COR-L47 (cell line): ENCODE measurements at regions not wholly inside any gene's neighbourhood (a gene's known extent, or its start where the extent isn't known, plus 50 kb on each side); places are given as distances from the start of the nearest gene placed in this dataset.
"Not testable (repeated sequence)": the region's sequence is repeated elsewhere in the genome, so short reads cannot be mapped to it uniquely, and the experiment has no call there.

Experiments
- DNase-seq: peaks from one replicate; lab custom pipeline; 2025; lab: John Stamatoyannopoulos, UW

DNA sequence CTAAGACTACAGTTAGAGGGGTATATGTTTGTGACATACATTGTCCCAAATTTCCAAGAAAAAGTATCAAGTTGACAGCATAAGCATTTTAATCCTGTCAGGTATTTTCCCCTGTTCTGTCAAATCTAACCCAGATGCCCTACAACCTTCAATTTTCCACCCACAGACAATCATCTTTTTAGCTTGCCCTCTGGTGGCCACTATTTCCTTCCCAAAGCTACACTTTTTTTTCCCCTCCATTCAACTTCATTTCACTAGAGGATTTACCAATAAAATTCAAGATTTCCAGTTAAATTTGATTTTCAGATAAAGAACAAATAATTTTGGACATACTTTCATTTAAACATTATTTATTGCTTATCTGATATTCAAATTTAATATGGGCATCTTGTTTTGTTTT, 286.6 kb downstream of the TENT5A start:
- peak; percentile 5 for DNase-seq

DNA sequence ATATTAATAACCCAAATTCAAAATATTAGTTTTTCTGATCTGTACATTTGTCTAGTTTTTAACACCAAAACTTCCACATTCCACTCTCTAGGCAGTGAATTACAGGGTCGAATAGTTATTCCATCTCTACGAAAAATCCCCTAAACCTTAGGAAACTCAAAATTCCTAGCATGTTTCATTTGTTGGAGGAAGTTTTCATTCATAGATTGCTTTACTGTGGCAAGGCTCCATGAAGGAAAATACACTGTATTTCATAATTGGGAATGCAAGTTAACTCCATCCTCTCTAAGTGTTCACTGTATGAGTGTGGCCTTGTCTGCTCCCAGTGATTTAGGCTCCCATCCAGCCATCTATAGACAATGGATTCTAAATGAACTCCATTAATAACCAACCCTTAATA, 296.1 kb downstream of the TENT5A start:
- DNase-seq, result no peak

DNA sequence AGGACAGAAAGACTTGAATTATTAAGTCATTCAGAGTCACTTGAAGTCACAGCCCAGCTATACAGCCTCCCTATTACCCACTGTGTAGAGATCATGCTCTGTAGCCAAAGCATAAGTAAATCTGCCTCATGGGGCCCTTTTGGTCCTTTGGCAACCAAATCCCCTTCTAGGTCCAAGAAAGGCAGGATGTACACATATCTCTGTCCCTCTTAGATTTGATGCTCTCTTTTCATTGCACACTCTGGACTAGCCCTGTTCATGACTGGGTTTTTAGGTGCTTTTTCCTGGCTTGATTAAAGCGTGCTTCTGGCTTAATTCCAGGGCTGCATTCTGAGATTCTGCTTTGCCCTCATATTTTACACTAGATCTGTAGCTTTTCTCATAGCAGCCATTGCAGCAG, 296.8 kb downstream of the TENT5A start:
- no peak for DNase-seq

DNA sequence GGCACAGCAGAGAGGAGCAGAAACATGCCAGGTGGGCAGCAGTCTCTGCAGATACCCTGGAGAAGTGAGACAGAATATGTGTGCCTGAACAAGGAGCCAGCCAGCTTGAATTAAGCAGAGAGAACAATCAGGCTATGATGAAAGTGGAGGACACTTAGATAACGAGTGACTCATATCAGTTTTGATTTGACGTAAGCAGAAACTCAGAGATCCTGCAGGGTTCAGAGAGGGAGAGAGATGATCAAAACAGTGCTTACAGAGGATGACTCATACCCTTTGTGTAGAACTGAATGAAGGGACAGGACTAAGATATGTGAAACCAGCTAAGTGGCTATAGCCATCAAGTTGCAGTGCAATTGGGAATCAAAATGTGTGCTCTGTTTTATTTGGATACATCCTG, 300.7 kb downstream of the TENT5A start:
- DNase-seq, result no peak

DNA sequence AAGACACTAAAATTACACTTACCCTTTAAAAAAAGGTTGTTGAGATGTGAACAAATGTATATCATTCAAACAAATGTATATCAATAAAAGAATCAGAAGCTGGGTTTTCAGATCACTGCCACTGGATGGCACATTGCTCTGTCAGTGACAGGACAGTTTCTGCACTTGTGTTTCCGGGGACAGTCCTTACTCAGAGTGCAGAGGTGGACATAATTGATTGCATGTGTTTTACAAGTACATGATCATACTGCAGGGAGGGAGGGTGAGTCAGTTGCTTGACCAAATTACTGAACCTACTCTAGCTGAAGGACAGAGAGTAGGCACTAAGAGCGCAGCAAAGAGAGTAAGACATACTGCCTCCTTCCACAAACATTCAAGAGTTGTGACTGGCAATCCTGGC, 302.3 kb downstream of the TENT5A start:
- DNase-seq, result no peak

DNA sequence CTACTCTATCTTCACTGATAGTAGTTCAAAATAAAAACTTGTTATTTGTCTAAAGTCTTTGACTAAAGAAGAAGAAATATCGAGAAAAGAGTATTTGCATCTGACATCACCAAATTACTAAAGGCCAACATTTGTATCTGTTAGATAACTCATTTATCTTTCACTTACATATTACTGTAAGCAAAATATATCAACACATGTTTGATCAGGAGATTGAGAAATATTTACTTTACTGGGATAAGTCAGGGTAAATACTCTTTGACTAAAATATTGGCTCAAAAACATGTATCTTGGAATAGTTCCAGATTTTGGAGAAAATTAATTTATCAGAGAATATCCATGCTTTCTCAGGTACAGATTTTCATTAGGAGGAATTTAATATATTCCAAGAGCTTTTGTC, 306.0 kb downstream of the TENT5A start:
- no peak for DNase-seq

DNA sequence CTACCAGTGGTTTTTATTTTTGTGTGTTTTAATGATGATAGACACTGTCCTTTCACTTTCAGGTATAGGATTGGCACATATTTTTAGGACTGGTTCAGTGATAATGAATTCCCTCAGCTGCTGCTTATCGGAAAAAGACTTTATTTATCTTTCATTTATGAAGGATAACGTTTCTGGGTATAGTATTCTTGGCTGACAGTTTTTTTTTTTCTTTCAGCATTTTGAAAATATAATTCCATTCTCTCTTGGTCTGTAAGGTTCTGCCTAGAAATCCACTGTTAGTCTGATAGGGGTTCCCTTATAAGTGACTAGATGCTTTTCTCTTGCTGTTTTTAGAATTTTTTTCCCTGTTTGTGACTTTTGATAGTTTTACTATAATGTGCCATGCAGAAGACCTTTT, 313.1 kb downstream of the TENT5A start:
- DNase-seq, result no peak

DNA sequence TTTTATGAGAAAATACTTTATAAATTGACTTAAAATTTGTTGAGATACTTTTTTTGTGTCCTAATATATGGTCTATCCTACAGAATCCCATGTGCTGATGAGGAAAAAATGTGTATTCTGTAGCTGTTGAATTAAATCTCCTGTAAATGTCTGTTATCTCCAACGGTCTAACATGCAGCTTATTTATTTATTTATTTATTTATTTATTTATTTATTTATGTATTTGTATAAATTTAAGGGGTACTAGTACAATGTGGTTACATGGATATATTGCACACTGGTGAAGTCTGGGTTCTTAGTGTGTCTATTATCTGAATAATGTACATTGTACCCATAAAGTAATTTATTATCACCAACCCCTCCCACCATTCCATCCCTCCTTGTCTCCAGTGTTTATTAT, 315.5 kb downstream of the TENT5A start:
- DNase-seq, result no peak

DNA sequence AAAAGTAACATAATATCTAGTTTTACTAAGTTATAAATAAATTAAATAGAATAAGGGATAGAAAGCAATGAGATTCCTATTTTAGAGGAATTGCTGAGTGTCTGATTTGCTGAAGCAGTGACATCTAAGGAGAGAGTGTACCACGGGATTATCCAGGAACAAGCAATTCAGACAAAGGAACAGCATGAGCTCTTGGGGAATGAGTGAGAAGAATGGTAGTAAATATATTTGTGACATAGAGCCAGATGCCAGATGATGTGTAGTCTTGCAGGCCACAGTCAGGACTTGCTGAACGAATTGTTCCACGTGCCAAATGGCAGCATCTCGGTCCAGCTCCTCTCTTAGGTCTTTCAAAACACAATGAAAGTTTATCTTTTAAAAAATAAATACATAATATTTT, 339.2 kb downstream of the TENT5A start:
- DNase-seq, result no peak

DNA sequence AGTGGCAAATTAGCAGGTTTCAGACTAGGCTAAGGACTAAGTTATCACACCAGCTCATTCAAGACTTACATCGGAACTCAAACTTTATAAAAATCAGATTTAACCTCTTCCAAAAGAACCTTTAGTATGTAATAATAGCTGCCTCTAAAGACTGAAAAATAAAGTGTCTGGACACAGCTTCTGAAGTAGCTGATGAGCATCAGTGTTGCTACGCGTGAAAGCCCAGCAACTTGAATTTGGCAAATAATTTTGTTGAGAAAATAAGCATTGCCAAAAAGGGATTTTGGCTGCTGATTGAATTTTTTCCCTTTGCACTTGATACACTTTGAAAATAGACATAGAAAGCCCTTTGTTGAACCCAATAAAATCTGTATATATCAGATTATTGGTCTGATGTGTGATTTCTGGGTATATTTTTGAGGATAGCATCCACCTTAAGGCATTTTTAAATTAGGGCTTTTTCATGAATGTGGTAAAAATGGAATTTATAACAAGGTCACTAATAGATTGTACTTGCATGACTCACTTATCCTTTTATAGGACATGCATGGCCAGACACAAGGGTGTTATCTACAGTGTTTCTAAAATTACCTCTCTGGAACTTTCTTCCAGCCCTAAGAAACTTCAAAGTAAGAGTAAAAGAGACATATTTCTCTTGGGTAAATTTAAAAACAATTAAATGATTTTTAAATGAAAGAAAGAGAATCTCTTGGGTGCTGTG, 350.4 kb downstream of the TENT5A start:
- no peak for DNase-seq

DNA sequence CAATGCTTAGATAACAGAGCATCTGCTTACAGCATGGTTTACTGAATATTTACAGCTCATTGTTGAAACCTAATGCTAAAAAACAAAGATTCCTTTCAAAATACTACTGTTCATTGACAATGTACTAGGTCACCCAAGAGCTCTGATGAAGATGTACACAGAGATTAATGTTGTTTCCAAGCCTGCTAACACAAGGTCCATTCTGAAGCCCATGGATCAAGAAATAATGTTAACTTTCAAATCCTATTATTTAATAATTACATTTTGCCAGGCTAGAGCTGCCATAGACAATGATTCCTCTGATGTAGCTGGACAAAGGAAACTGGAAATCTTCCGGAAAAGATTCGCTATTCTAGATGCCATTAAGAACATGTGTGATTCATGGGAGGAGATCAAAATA, 355.6 kb downstream of the TENT5A start:
- DNase-seq, result no peak

DNA sequence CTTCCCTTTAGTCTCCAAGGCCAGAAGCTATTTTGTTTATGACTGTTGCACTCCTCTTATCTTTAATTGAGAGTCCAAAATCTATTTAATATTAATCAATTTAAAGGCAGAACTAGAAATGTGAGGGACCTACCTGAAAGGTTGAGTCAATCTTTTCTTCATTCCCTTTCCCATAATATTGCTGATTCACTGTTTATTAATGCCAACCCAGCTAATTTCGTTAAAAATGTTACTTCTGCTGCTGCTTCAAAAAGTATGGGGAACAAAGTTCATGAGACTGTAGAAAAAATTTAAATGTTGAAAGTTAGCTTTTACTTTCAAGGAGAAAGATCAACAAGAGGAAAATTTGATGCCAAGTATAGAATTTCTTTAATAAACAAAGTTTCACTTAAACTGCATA, 365.3 kb downstream of the TENT5A start:
- DNase-seq, result no peak

DNA sequence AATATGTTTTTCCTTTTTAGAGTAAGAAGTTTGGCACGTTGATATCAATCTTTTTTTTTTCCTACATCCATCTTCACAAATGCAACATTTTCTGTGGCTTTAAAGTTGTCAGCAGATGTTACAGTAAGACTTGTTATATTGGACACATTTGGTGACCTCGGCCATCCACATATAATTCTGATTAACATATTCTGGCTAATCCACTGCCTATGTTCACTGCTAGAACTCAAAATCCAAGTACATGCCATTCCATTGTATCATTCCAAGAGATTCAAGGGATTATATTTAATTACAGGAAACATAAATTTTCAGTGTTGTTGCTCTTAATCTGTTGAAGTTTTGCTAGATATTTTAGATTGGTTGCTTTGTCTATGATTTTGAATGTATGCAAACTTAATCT, 367.6 kb downstream of the TENT5A start:
- no peak for DNase-seq

DNA sequence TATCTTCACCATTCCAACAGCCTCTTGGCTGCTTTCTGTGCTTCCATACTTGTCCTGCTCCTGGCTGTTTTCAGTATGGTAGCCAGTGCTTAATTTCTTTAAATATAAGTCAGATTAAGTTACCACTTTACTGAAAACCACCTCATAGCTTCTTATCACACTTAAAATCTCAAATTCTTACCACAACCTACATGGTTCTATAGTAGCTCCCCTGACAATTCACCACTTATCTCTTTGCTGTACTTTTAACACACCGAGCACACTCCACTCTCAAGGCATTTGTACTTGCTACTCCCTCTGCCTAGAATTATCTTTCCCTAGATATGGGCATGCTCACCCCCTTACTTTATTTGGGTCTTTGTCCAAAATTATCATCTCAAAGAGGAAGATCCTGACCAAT, 369.0 kb downstream of the TENT5A start:
- no peak for DNase-seq

DNA sequence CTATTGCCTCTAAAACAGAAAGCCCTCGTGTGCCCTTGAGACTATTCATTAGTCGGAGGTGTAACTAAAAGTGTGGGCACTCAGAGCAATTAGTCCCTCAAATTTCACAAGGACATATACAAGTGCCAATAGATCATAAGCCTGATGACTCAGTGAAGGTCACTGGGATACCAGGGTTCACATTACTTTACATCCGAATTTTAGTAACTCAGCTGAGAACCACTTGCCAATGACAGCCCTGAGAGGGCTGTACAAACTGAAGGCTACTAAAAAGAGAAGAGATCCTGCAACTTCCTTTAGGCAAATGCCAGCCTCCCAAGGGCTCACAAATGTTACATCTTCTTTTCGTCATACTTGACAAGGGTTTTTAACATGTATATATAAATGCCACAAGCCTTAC, 369.6 kb downstream of the TENT5A start:
- no peak for DNase-seq

DNA sequence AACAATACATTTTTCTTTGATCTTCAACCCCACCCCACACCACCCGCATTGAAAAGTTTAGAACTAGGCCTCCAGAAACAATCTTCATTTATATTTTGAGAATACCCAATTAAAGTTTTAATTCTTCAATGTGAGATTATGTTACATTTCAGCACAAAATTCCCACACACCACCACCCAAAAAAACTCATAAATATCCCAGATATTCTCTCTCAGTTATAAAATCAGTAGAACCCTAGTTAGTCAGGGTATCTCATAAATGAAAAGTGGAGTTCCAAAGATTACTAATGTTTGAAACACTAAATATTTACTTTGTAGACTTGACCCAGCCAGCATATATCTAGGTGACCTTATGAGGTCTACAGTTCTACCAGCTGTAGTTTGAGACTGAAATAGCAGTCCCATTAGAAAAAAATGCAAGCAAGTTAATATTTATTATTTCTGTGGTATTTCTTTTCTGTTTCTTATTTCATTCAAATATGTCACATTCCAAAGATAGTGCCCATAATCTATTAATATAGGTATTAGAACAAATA, 371.0 kb downstream of the TENT5A start:
- DNase-seq, result no peak

DNA sequence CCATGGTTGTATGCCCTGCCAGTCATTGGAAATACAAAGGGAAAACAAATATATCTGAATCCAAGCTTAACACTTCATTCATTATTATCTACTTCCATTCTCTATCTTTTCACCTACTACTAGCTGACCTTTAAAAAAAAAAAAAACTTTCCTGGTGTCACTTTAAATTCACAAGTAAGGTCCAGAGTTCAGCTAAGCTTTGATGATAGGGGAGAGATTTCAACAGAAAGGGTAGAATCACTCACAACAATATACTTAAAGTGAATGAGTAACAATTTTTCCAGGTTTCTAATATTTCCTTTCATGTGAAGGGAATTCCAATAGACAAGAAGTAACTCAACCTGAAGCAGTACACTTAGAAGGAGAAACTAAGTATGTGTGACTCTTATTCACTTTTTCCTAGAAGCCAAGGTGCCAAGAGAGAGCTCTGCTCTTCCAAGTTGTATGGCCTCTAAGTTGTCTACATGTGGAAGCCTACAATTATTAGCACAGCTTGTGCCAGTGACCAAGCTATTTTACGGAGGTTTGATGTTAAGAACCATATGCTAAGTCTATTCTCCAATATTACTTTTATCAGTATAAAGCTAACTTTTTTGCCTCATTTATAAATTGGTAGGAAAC, 371.7 kb downstream of the TENT5A start:
- no peak for DNase-seq

DNA sequence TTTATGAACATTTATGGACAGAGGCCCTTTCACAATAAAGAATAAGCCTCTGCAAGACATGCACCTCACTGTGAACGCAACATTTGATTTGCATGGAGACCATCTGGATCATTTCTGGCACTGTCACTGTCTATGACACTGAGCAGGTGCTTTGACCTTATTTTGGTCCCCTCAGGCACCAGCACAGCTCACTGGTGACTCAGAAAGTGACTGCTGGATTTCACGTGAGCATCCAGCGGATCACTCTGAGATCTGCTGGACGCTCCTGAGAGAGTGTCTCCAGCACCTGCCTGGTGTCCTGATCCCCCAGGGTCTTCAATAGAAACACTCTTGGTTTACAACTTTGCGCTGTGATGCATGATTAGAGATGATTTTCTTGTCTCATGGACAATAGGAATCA, 375.7 kb downstream of the TENT5A start:
- no peak for DNase-seq

DNA sequence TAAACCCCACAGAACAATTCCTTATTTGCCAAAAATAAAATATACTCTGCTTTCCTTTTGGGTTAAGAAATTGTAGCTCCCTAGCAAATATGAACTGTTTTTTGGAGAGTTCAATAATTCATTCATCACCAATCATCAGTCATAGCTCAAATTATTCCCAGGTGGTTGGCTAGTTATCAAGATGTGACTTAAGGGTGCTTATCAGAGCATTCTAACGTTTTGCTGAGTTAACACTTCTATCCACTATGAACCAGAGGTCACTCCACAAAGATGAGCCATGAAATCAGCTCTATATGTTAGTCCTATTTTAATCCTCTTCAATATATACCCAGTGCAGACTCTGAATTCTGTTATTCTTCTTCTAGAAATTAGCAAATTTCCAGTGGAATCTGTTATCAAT, 379.1 kb downstream of the TENT5A start:
- DNase-seq, result no peak

DNA sequence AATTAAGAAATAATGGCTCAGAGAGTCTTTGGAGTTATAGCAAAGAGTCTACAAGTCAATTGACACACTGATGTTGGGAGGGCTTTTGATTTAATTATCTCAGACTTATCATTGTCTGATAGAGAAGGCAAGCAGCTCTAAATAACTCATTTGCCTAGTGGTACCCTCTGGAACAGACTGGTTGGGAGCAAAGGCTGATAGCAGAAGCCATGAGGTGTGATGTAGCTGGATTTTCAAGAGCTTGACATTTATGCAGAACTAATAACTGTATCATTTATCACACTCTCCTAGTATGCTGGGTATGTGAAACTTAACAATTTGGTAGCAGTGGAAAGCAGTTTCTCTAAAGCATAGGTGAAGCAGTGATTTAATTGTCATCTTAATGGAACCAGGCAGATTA, 380.6 kb downstream of the TENT5A start:
- no peak for DNase-seq

DNA sequence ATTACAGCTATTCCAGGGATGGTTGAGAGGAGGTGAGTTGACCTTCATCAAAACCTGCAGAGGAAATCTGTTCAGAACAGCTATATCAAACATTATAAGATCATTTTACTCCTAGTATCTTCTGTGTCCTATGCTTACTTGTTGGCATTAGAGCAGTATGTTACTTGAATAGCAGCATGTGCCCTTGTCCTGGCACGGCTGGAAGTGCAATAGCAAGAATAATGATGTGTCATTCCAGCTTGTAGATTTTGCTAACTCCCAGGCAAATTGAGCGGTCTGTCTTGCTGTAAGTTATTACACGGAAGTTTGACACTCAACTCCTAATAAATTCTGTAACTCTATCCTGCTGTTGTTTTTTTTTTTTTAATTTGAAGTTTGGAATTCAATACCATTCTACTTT, 385.5 kb downstream of the TENT5A start:
- DNase-seq, result no peak

DNA sequence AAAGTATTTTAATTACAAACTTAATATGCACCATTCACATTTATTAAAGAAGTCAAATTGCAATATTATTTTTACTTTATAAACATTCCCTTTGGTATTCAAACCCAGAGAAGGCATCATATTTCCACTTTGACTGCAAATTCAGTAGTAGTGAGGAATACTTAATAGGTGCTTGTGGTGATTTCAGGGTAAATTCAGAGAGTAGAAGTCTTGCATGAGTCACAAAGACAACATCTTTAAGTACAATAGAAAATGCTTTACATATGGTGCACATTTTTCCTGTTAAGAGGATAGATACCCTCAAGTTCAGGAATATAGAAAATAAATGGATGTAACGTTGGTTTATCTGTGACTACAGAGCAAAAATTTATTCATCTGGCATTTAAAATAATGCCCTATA, 390.2 kb downstream of the TENT5A start:
- DNase-seq, result no peak

DNA sequence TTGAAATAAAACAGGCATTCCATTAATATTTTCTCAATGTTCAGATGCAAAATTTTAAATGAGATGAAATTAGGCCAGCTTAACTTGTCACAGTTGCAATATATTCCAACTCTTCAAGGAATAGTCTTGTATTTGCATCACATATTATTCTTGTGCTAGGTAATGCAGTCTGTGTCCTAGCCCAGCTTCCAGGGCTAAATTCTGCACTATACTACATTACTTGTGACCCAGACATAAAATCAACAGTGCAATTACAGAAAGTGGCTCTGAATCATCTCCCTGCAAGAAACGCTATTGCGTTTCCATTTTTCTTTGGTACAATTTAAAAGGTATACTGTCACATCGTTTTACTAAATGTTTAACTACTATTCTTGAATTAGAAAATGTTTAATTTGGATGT, 399.2 kb downstream of the TENT5A start:
- no peak for DNase-seq

DNA sequence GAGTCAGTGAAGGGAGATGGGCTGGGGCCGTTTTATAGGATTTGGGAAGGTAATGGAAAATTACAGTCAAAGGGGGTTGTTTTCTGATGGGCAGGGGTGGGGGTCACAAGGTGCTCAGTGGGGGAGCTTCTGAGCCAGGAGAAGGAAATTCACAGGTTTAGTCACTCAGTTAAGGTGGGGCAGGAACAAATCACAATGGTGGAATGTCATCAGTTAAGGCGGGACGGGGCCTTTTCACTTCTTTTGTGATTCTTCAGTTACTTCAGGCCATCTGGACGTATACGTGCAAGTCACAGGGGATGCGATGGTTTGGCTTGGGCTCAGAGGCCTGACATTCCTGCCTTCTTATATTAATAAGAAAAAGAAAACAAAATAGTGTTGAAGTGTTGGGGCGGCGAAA, 408.5 kb downstream of the TENT5A start:
- not testable (repeated sequence) for DNase-seq
